Panc1 (cell line): ENCODE measurements at regions not wholly inside any gene's neighbourhood (a gene's known extent, or its start where the extent isn't known, plus 50 kb on each side); places are given as distances from the start of the nearest gene placed in this dataset.

ENCODE experiments used
- POLR2AphosphoS5 ChIP-seq: IDR thresholded peaks from 2 replicates; pipeline ENCODE4 v1.6.1; 2012; ENCODE audit warnings: mild to moderate bottlenecking, low read depth, low read length, moderate library complexity
- TCF7L2 ChIP-seq: IDR thresholded peaks from 2 replicates; pipeline ENCODE4 v1.6.1; 2011; ENCODE audit warnings: mild to moderate bottlenecking, low read depth, low read length, inconsistent platforms
- TF ChIP-seq, protein P1 (sequence below): fragments of 450-650 bp; IDR thresholded peaks from 2 replicates; pipeline ENCODE4 v1.5.1; 2017; ENCODE audit warnings: mild to moderate bottlenecking
- TF ChIP-seq, protein P2 (sequence below), 2 experiments: IDR thresholded peaks; 2 replicates each; pipeline ENCODE4 v1.6.1; 2011 to 2012; ENCODE audit warnings: low read depth in 2 of 2, control low read depth in 1 of 2, low read length in 1 of 2, mild to moderate bottlenecking in 1 of 2, moderate library complexity in 1 of 2; ENCODE audit not compliant: insufficient read depth in 1 of 2

DNA sequence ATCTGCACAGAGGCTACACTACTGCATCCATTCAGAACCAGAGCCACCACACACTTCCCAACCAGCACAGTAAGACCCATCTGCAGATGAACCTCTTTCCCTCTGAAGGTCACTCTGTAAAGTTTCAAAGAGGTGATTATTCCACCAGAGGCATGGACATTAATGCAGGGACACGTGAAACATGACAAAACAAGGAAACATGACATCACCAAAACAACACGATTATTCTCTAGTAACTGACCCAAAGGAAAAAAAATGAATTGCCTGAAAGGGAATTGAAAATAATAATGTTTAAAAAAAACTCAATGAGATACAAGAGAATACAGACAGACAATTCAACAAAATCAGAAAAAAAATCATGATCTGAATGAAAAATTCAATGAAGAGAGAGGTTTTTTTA lies 139.1 kb downstream of the RERGL start:
- TF ChIP-seq, protein P1, sequence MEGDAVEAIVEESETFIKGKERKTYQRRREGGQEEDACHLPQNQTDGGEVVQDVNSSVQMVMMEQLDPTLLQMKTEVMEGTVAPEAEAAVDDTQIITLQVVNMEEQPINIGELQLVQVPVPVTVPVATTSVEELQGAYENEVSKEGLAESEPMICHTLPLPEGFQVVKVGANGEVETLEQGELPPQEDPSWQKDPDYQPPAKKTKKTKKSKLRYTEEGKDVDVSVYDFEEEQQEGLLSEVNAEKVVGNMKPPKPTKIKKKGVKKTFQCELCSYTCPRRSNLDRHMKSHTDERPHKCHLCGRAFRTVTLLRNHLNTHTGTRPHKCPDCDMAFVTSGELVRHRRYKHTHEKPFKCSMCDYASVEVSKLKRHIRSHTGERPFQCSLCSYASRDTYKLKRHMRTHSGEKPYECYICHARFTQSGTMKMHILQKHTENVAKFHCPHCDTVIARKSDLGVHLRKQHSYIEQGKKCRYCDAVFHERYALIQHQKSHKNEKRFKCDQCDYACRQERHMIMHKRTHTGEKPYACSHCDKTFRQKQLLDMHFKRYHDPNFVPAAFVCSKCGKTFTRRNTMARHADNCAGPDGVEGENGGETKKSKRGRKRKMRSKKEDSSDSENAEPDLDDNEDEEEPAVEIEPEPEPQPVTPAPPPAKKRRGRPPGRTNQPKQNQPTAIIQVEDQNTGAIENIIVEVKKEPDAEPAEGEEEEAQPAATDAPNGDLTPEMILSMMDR, result no peak
- TF ChIP-seq TCF7L2, result no peak
- no peak for TF ChIP-seq POLR2AphosphoS5
- TF ChIP-seq, protein P2, sequence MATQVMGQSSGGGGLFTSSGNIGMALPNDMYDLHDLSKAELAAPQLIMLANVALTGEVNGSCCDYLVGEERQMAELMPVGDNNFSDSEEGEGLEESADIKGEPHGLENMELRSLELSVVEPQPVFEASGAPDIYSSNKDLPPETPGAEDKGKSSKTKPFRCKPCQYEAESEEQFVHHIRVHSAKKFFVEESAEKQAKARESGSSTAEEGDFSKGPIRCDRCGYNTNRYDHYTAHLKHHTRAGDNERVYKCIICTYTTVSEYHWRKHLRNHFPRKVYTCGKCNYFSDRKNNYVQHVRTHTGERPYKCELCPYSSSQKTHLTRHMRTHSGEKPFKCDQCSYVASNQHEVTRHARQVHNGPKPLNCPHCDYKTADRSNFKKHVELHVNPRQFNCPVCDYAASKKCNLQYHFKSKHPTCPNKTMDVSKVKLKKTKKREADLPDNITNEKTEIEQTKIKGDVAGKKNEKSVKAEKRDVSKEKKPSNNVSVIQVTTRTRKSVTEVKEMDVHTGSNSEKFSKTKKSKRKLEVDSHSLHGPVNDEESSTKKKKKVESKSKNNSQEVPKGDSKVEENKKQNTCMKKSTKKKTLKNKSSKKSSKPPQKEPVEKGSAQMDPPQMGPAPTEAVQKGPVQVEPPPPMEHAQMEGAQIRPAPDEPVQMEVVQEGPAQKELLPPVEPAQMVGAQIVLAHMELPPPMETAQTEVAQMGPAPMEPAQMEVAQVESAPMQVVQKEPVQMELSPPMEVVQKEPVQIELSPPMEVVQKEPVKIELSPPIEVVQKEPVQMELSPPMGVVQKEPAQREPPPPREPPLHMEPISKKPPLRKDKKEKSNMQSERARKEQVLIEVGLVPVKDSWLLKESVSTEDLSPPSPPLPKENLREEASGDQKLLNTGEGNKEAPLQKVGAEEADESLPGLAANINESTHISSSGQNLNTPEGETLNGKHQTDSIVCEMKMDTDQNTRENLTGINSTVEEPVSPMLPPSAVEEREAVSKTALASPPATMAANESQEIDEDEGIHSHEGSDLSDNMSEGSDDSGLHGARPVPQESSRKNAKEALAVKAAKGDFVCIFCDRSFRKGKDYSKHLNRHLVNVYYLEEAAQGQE (IDR thresholded peaks at IDR 0.05; ENCODE audit: insufficient read depth in 1 of 2, low read depth in 2 of 2, low read length in 1 of 2), result no peak
